ENCODE measurements at regions not wholly inside any gene's neighbourhood (a gene's known extent, or its start where the extent isn't known, plus 50 kb on each side); places are given as distances from the start of the nearest gene placed in this dataset.

DNA sequence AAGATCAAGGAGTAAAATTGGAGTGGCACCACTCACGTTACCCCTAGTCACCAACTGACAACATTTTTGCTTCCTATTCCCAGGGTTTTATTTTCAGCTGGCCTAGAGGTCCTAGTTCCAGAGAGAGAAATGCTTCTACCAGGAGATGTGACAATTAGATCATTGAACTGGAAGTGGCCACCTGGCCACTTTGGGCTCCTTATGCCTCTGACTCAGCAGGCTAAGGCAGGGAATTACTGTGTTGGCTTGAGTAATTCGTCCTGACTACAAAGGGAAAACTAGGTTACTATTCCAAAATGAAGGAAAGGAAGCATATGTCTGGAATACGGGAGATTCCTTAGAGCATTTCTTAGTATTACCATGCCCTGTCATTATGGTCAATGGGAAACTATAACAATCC, 831.6 kb upstream of the NDST4 start:
- Histone ChIP-seq H3K79me2 (ENCODE audit: low read length) (no peaks in the 10 kb centered on the region), H3K4me2 (ENCODE audit: low read depth, low read length) (no peak overlapping the region), H3K27ac (ENCODE audit: low read length) (no peak overlapping the region), H3K36me3 (replicated peaks; ENCODE audit: insufficient read depth, low read length) (no peaks in the 10 kb centered on the region), H3K4me1 (ENCODE audit: low read length) (no peaks in the 10 kb centered on the region), H3K9me3 (replicated peaks; ENCODE audit: insufficient read depth, low read length) (no peaks in the 10 kb centered on the region), H3K4me3 (ENCODE audit: low read length) (no peak overlapping the region), H4K20me1 (ENCODE audit: insufficient read depth, low read length) (no peaks in the 10 kb centered on the region), H3K9me2 (replicated peaks; ENCODE audit: insufficient read depth, low read length) (no peaks in the 10 kb centered on the region), H3F3A (ENCODE audit: insufficient read depth, low read length) (no peaks in the 10 kb centered on the region), H2AFZ (ENCODE audit: low read length) (no peak overlapping the region), H3K9ac (ENCODE audit: low read length) (no peak overlapping the region), H3K27me3 (replicated peaks; ENCODE audit: insufficient read depth, low read length) (no peaks in the 10 kb centered on the region)
- TF ChIP-seq EZH2phosphoT487 (IDR thresholded peaks at IDR 0.05; ENCODE audit: low read length): no peak
- TF ChIP-seq, protein P1, sequence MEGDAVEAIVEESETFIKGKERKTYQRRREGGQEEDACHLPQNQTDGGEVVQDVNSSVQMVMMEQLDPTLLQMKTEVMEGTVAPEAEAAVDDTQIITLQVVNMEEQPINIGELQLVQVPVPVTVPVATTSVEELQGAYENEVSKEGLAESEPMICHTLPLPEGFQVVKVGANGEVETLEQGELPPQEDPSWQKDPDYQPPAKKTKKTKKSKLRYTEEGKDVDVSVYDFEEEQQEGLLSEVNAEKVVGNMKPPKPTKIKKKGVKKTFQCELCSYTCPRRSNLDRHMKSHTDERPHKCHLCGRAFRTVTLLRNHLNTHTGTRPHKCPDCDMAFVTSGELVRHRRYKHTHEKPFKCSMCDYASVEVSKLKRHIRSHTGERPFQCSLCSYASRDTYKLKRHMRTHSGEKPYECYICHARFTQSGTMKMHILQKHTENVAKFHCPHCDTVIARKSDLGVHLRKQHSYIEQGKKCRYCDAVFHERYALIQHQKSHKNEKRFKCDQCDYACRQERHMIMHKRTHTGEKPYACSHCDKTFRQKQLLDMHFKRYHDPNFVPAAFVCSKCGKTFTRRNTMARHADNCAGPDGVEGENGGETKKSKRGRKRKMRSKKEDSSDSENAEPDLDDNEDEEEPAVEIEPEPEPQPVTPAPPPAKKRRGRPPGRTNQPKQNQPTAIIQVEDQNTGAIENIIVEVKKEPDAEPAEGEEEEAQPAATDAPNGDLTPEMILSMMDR (IDR thresholded peaks at IDR 0.05; ENCODE audit: low read length): no peak
- DNase-seq: no peak

DNA sequence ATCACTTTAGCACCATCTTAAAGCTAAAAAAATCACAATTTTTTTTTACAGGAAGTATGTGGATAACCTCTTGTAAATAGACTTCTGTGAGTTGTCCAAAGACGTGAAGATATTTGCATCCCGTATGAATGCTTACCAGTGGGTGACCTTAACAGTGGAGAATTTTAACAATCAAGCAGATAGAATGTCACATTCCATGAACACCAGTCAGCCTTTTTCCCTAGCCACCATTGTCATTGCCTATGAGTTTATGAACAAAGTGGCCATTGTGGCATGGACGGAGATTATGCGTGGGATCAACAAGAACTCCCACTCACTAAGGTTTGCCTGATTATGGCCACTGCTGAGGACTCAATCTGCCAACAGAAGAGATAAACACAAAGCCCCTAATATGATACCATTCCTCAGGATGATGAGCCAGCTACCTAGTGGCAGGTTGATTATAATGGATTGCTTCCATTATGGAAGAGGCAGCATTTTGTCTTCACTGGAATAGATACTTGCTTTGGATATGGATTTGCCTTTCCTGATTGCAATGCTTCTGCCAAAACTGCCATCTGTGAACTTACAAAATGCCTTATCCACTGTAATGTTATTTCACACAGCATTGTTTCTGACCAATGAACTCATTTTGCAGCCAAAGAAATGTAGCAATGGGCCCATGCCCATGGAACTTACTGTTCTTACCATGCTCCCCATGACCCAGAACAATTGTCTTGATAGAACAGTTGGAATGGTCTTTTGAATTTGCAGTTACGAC, 830.9 kb upstream of the NDST4 start:
- no peak for TF ChIP-seq EZH2phosphoT487 (IDR thresholded peaks at IDR 0.05; ENCODE audit: low read length)
- TF ChIP-seq, protein P1 (IDR thresholded peaks at IDR 0.05; ENCODE audit: low read length): no peak
- no peak for TF ChIP-seq EZH2 (optimal IDR thresholded peaks at IDR 0.05; ENCODE audit: low read depth, low read length)
- Histone ChIP-seq H3K27me3 (replicated peaks; ENCODE audit: insufficient read depth, low read length) (no peaks in the 10 kb centered on the region), H3K4me3 (ENCODE audit: low read length) (no peak overlapping the region), H4K20me1 (ENCODE audit: insufficient read depth, low read length) (no peaks in the 10 kb centered on the region), H3K9ac (ENCODE audit: low read length) (no peak overlapping the region), H3K36me3 (replicated peaks; ENCODE audit: insufficient read depth, low read length) (no peaks in the 10 kb centered on the region), H2AFZ (ENCODE audit: low read length) (no peak overlapping the region), H3K9me3 (replicated peaks; ENCODE audit: insufficient read depth, low read length) (no peaks in the 10 kb centered on the region), H3K4me2 (ENCODE audit: low read depth, low read length) (no peak overlapping the region), H3K9me2 (replicated peaks; ENCODE audit: insufficient read depth, low read length) (no peaks in the 10 kb centered on the region), H3K27ac (ENCODE audit: low read length) (no peak overlapping the region), H3K79me2 (ENCODE audit: low read length) (no peaks in the 10 kb centered on the region), H3K4me1 (ENCODE audit: low read length) (no peaks in the 10 kb centered on the region), H3F3A (ENCODE audit: insufficient read depth, low read length) (no peaks in the 10 kb centered on the region)
- DNase-seq: no peak

DNA sequence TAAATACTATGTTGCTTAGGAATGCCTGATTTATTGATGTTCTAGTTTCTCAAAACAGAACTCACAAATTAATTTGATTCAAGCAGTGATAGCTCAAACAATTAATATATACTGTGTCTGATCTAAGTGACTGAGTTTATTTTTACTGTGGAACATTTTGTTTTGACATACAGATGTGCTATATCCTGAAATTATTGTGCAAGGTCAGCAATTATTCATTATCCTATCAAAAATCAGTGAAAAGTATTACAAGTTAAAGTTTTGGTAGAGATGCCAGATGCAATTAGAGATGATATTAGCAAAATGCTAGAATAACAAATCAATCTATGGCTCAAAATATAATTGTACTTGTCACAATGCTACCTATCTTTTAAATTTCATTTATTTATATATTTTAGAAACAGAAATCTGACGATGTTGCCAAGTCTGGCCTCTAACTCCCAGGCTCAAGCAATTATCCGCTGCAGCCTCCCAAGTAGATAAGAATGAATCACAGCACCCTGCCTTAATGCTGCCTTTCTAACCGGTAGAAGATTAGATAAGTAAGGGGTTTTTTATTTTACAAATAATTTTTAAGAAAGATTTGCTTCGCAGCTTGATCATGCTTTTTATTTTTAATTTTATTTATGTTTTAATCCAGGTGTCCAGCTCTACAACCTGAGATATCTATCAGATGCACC, 825.5 kb upstream of the NDST4 start:
- no peak for DNase-seq
- H3K36me3 ChIP-seq (replicated peaks; ENCODE audit: insufficient read depth, low read length): no peaks in the 10 kb centered on the region
- no peaks in the 10 kb centered on the region for H3K27me3 ChIP-seq (replicated peaks; ENCODE audit: insufficient read depth, low read length)
- H3K4me2 ChIP-seq (ENCODE audit: low read depth, low read length): no peak overlapping the region
- no peaks in the 10 kb centered on the region for H3K9me2 ChIP-seq (replicated peaks; ENCODE audit: insufficient read depth, low read length)
- H3K4me3 ChIP-seq (ENCODE audit: low read length): no peak overlapping the region
- no peaks in the 10 kb centered on the region for H3F3A ChIP-seq (ENCODE audit: insufficient read depth, low read length)
- no peaks in the 10 kb centered on the region for H3K79me2 ChIP-seq (ENCODE audit: low read length)
- no peaks in the 10 kb centered on the region for H3K4me1 ChIP-seq (ENCODE audit: low read length)
- H2AFZ ChIP-seq (ENCODE audit: low read length): no peak overlapping the region
- no peaks in the 10 kb centered on the region for H4K20me1 ChIP-seq (ENCODE audit: insufficient read depth, low read length)
- H3K9me3 ChIP-seq (replicated peaks; ENCODE audit: insufficient read depth, low read length): no peaks in the 10 kb centered on the region
- no peak overlapping the region for H3K9ac ChIP-seq (ENCODE audit: low read length)
- no peak overlapping the region for H3K27ac ChIP-seq (ENCODE audit: low read length)
- TF ChIP-seq EZH2phosphoT487 (IDR thresholded peaks at IDR 0.05; ENCODE audit: low read length): no peak
- TF ChIP-seq, protein P1 (IDR thresholded peaks at IDR 0.05; ENCODE audit: low read length): no peak
- TF ChIP-seq EZH2 (optimal IDR thresholded peaks at IDR 0.05; ENCODE audit: low read depth, low read length): no peak

All from MM.1S (cell line).